GM18499 (cell line): ENCODE measurements at regions not wholly inside any gene's neighbourhood (a gene's known extent, or its start where the extent isn't known, plus 50 kb on each side); places are given as distances from the start of the nearest gene placed in this dataset.
"Not testable (repeated sequence)": the region's sequence is repeated elsewhere in the genome, so short reads cannot be mapped to it uniquely, and the experiment has no call there.

Experiments used
- ATAC-seq: cut with Tn5 transposase; IDR thresholded peaks from one replicate; pipeline ENCODE4 v1.9.1; 2021; ENCODE audit warnings: moderate number of reproducible peaks; ENCODE audit not compliant: insufficient read depth, unreplicated experiment

GRCh38 chr15:30688684-30689083 lies 62.8 kb downstream of the ARHGAP11B start:
- not testable (repeated sequence) for ATAC-seq

GRCh38 chr15:30690153-30690552 lies 64.2 kb downstream of the ARHGAP11B start:
- not testable (repeated sequence) for ATAC-seq

DNA sequence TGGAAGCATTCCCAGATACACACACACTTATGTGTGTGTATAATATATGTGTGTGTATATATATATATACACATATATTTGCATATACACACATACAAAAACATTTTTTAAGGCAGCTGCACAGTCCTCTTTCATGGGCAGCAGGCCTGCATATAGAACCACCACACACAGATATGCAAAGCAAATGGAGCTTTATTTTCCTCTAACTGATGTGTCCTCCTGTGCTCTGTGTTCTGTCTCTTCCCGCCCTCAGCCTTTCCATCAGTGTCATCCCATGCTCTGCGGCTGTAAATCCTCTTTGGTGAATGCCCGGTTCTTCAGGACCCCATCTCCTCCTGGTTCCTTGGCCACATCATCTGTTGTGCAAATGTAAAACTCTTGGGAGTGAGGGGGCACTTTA lies 69.9 kb downstream of the ARHGAP11B start:
- ATAC-seq: not testable (repeated sequence)

GRCh38 chr15:30696439-30697314 lies 70.7 kb downstream of the ARHGAP11B start:
- peak; percentile 33 for ATAC-seq

DNA sequence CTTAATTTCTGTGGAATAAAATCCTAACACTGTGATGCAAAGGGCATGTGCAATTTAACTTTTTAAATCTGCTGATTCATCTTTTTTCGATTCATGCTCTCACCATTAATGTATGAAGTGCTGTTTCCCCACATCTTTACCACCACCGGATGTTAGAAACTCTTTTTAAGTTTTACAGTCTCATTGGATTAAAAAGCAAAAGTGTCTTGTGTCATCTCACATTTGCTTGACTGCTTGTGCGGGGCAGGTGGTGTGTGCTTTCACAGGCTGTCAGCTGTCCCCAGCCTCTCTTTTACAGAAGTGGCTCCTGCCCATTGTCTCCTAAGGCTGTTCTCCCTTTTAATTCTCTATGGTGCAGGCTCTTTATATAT lies 71.4 kb downstream of the ARHGAP11B start:
- ATAC-seq: peak; percentile 66

GRCh38 chr15:30700006-30700597 lies 74.2 kb downstream of the ARHGAP11B start:
- not testable (repeated sequence) for ATAC-seq

DNA sequence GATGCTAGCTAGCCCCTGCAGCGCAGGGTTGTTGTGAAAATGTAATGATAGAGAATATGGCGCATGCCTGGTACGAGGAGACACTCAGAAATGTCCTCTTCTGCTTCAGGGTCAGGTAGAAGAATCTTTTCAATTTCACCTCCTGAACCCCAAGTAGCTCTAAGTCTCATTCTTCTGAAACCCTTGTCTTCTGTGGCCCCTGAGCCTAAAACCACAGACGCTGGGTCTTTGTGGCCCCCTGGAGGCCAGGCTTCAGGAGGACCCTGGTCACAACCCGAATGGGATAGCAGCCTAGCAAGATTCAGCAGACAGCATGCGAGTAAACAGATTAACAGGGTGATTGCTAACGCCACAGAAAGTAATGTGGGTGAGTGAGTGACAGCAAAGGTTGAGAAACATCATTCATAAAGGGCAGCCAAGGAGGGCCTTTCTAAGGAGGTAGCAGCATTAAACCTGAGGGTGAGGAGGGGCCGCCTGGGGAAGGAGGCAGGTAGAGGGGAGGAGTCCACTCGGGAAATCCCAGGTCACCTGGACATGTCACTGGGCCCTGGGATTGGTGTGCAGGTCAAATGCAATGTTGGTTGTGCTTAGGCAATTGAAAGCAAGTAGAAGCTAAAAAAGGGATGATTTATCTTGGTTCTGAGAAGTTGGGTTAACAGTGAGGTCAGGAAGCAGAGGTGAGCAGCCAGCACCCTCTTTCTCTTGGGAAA lies 82.2 kb downstream of the ARHGAP11B start:
- not testable (repeated sequence) for ATAC-seq

- not testable (repeated sequence) for ATAC-seq
Measured at GRCh38 chr15:30708809-30709208, 82.9 kb downstream of the ARHGAP11B start.

DNA sequence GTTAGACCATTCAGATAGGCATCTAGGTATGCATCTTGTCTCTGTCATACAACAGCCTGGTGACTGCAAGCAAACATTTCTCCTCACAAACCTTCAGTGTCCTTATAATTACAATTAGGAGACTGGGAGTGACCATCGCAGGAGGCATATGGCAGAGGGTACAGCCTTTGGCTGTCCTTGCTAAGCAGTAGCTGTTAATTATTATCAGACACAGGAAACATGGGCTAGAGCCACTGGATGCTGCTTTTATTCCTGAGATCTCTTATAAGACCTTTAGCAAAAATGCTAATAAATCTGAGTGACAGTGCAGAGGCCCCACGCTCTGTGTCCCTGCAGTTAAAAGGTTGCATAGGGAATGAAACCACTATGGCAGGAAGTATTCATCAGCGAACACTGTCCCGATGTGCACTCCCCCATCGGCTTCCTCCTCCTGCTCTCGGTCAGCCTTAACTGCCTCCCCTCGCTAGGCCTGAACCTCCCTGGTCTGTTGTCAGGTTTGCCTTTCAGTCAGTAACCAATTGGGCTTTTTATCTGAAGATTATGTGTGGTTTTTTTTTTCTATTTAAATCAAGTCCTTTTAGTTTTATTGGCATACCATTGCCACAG lies 92.2 kb downstream of the ARHGAP11B start:
- ATAC-seq: not testable (repeated sequence)

GRCh38 chr15:30719363-30719762 lies 93.4 kb downstream of the ARHGAP11B start:
- not testable (repeated sequence) for ATAC-seq

DNA sequence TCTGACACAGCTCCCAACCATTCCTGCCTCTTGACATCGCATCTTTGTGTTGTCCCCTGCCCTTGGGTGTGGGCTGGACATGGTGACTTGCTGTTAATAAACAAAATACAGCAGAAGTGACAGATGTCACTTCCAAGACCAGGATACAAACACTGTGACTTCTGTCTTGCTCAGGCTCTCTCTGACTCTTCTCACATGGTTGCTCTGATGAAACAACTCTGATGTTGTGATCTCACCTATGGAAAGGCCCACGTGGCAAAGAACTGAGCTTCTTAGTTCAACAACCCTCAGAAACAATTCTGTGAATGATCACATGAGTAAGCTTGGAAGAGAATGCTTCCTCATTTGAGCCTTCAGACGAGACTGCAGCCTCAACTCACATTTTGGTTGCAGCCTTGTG lies 94.9 kb downstream of the ARHGAP11B start:
- not testable (repeated sequence) for ATAC-seq

DNA sequence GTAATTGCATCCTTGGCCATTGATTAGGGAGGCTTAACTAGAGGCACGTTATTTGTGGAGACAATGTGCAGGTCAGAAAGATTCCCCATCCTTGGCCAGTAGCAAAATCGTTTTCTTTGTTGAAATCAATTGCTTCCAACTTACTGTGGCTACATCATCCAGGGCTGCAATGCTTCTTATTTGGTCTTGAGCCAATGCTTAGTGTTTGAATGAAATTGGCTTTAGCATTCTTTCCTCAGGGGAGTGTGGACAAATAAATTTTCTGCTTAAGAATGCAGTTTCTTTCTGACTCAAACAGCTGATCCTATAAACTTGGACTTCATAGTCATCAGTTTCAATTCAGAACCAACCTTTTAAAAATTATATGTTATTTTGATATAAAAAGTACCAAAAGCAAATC lies 95.6 kb downstream of the ARHGAP11B start:
- ATAC-seq: not testable (repeated sequence)

DNA sequence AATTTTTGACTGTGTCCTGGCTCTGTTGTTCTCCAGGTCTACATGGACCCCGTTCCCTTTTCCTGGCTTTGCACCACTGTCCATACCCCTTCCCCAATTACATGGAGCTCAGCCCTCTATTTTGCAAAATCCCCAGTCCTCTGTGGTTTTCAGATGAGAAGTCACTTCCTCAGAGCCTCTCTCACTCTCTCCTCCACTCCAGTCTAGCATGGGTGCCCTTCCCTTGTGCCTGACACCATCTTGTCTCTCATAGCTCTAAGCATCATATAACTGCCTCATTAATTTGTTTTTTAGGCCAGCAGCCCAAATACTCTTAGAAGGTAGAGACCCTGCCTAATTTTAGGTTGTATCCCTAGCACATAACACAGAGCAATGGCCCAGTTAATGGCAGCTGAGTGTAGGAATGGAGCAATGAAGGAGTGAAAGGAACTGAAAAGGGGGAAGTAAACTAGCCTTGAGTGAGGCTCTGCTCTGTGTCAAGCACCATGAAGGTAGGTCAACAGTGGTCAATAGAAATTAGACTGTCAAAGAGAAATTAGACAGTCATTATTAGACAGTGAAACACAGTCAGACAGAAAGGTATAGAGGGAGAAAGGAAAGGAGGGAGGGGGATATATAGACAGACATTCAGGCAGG lies 97.7 kb downstream of the ARHGAP11B start:
- not testable (repeated sequence) for ATAC-seq

DNA sequence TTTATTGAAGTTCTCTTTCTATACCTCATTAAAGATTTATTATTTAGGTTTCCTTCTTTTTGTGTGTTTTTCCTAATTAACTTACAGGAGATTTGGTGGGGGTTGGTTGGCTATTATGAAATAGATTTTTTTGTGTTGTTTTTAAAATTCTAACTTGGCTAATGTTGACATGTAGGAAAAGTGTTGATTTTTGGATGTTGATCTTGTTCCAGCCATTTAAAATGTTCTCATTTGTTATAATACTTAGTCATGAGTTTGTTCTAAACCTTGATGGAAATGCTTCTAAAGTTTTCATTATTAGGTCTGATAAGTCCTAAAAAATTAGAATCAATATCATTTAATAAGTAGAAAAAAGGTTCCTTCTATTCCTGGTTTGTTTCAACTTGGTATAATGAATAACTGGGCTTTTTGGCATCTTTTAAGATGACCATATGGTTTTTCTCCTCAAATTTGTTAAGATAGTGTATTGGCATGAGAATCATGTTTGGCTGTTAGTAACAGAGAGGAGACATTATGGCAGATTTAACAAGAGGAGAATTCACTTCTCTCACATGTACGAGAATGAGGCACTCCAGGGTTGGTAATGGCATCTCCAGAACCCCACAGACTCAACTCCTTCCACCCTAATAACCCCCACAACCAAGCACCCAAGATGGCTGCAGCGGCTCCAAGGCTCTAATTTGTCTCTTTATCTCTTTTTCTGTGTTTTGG lies 104.1 kb downstream of the ARHGAP11B start:
- not testable (repeated sequence) for ATAC-seq

GRCh38 chr15:30730633-30731032 lies 104.7 kb downstream of the ARHGAP11B start:
- ATAC-seq: not testable (repeated sequence)

GRCh38 chr15:30732100-30732499 lies 106.2 kb downstream of the ARHGAP11B start:
- ATAC-seq: not testable (repeated sequence)

GRCh38 chr15:30735884-30736564 lies 110.1 kb downstream of the ARHGAP11B start:
- not testable (repeated sequence) for ATAC-seq

GRCh38 chr15:30742796-30743195 lies 116.9 kb downstream of the ARHGAP11B start:
- ATAC-seq: not testable (repeated sequence)

DNA sequence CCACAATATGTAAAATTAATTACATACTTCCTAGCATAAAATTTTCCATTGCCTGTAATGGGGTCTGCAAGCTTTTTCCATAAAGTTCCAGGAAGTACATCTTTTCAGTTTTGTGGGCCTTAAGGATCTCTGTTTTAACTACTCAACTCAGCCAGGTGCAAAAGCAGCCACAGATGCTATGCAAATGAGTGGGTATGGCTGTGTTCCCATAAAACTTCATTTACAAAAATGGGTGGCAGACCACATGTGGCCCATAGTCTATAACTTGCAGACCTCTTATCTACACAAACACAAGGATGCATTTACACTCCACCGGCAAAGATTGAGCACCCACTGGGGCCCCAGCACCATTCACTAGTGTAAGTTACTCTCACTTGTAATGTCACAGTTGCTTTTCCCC lies 123.1 kb downstream of the ARHGAP11B start:
- ATAC-seq: not testable (repeated sequence)
